Activated T-helper 9 cell treated with anti-CD3 and anti-CD28 coated beads, Interleukin-2, amount 50 U/mL, for 16 hours (primary cell): ENCODE measurements at regions not wholly inside any gene's neighbourhood (a gene's known extent, or its start where the extent isn't known, plus 50 kb on each side); places are given as distances from the start of the nearest gene placed in this dataset.
A peak's percentile ranks its signal among the peaks of the same experiment; 100 is the strongest.

Experiments used
- DNase-seq: peaks from one replicate; pipeline ENCODE4 v3.0.0-alpha.2; 2020; ENCODE audit warnings: low read depth

DNA sequence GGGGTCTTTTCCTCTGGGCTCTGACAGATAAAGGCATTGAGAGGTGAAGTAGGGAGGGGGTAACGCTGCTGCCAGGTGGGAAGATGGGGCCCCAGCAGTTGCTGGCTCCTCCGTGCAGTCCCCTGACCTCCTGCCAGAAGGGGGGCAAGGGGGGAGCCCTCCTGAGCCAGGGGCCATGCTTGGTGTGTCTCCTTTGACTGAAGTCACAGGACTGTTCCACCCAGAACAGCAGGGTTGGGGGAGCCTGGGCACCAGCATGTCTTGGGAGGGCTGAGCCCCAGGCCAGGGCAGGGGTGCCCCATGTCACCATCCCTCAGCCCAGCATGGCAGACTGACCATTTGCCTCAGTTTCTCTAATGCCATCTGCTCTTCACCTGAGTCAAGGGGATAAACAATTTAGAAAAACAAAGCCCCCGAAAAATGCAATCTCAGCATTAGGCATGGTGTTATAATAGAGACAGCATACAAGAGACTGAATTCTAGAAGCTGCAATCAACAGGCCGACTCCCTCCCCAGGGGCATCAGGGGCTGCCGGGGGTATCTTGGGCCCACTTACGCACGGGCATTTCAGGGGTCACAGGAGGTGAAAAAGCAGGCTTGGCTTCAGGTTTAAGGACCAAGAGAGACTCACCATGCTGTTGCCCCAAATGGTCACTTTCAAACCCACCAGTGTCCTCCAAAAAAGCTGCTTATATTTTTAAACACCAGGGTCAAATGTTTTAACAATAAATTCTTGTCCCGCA is 108.6 kb upstream of the GPR26 start:
- DNase-seq, result no peak

DNA sequence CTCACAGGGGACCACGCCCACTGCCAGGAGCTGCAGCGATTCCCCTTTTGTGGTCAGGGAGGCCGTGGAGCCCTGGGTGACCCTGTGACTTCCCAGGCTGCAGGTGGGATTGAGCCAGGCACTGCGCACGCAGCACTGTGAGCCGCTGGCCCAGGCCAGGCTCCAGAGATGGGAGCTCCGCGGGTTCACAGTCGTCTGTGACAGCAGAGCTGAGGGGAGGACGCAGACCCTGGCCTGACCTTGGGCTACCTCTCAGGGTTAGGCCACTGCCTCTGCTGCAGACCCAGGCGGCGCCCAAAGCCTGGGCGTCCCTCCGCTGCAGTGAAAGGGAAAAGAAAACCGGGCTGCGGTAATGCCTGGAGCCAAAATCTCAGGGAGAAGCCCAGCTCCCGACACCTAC is 107.5 kb upstream of the GPR26 start:
- no peak for DNase-seq

DNA sequence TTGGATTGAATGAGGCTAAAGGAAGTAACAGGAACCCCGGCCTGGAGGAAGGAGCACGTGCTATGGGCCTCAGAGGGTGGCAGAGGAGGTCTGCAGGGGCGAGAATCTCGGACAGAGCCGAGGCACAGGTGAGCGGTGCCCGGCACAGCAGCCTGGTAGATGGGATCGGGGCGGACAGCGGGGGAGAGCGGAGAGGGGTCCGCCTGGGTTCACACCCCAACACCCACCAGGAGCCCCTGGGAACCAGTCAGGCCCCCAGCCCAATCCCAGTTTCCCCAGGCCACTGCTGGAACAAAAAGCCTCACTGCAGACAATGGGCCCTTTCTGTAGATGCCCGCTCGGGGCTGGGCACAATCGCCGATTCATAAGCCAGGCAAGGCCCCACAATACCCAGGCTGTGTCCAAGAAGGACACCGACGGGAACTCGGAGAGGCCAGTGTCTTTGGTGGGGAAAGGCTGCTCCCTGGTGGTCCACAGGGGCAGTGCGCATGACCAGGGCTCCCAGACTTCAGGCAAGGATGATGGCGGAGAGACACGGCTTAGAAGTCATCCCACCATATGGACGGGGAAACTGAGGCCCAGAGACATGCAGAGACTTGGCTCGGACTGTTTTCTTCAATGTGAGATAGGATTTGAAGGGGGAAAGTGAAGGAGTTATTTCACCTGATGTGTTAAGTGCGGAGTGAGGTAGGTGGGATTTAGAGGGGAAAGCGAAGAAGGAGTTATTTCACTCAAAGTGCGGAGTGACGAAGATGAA is 106.9 kb upstream of the GPR26 start:
- peak; percentile 55 for DNase-seq

DNA sequence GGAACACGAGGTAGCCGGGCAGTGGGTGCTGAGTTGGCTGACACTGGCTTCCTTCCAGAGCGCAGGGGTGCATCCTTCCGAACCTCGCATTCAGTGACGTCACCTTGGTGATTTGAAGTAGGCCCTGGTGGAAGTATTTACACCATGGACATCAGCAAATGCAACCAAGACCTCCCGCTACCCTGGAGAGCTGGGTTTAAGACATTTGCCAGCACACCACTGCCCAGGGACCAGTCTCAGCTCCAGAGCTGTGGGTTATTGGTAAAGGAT is 106.4 kb upstream of the GPR26 start:
- no peak for DNase-seq

DNA sequence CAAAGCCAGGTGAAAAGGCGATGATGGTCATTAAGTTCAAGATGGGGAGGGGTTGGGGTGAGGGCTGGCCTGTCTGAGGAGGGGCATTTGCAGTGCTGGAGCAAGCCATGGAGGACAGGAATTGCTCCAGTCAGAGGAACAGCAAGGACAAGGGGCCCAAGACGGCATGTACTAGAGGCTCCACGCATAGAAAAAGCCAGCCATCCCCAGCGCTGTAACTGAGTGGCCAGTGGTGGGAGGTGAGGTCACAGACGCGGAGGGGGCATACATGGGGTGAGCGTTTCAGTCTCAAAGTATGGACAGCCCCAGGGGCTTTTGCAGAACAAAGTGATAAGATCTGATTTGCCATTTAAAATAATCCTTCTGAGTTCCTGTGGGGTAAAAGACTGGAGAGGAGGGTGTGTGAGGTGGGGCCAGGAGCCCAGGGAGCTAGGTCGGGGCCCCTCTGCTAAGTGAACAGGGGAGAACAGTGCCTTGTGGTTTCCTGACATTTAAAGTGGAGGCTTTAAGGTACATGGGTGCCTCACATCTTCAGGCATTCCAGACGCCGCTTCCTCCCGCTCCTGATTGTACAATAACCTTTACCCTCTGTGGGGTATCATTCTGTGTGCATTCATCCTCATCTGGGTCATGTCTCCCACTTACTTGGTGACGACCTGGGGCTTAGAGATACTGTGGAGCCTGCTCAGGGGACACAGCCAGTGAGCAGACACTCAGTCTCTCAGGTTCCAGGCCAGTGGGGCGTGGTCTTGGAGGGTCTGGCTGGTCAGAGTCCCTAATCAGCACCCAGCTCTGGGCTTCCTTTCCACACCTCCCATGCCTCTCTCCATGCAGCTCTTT is 105.6 kb upstream of the GPR26 start:
- DNase-seq, result no peak

DNA sequence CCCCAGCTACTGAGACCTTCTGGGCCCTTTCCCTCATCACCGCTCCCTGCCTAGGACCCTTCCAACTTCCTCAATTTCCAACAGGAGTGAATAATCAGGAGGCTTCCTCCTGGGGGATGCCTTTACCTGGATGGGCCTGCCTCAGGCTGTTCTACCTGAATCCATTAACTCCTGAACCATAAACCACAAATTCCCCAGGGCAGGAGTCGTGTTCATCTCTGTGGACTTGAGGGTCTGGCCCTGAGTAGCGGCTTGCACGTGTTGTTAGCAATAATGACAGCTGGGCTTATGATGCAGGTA is 105.1 kb upstream of the GPR26 start:
- DNase-seq, result no peak

DNA sequence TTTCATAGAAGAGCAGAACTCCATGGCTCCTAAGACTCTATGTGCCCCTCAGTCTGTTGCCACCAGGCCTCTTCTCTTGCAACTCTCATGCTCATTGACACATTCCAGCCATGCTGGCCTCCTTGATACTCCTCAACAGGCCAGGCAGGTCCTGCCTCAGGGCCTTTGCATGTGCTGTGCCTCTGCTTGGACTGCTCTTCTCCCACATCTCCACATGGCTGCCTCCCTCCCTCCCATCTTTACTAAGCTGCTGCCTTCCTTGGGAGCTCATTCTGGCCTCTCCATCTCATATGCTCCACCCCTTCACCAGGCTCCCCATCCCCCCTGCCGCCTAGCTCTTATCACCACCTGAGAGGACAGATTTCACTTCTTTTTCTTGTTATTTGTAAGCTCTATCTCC is 103.8 kb upstream of the GPR26 start:
- DNase-seq, result no peak

DNA sequence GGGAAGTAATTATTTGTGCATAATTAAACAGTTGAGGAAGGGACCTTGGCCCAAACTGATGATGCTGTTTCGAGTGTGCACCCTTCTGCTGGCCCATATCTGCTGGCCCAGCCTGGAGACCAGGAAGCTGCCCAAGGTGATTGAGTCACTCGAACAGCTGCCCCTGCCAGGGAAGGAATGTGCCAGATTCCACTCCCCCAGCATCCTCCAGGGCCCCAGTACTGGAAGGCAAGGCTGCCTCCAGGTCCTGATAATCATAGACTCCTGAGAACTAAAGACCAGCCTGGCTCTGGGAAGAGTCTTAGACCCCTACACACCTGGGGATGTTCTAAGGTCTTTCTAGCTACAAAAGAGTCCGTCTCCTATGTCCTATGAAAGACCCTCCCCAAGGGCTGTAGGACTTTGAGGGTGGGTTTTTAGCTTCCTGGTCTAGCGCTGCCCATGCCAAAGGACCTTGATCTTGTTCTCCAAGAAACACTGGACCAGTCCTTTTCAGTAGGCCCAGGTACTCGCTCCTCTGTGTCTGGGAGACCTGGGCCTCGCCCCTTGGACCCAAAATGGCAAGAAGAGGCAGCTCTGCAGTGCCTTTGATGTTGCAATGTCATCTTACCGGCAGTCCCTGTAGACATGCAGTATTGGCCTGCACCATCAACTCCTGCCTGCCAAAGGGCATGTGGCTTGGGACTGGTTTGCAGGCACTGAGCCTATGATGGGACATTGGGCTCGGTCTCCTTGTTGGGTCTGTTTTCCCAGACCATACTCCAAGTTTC is 103.2 kb upstream of the GPR26 start:
- no peak for DNase-seq

DNA sequence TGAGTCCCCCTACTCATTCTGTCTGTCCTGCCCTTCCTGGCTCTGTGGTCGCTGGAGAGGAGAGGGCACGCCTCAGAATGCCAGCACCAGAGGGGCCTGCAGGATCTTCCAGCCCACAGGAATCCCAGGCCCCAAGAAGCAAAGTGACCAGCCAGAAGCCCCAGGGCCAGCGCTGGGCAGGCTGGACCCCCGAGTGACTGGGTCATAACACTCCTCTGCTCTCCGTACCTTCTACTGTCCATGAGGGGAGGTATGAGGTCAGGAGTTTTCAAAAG is 102.6 kb upstream of the GPR26 start:
- DNase-seq, result no peak

DNA sequence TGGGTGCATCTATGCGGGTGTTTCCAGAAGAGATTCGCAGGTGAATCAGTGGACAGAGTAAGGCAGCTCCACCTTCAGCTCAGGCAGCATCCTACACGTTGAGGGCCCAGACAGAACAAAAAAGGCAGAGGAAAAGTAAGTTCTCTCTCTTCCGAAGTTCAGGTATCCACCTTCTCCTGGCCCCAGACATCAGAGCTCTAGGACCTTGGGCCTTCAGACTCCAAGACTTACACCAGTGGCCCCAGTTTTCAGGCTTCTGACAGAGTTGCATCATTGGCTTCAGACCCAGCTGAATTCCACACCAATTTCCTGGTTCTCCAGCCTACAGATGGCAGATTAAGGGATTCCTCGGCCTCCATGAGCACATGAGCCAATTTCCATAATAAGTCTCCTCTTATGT is 102.2 kb upstream of the GPR26 start:
- no peak for DNase-seq

DNA sequence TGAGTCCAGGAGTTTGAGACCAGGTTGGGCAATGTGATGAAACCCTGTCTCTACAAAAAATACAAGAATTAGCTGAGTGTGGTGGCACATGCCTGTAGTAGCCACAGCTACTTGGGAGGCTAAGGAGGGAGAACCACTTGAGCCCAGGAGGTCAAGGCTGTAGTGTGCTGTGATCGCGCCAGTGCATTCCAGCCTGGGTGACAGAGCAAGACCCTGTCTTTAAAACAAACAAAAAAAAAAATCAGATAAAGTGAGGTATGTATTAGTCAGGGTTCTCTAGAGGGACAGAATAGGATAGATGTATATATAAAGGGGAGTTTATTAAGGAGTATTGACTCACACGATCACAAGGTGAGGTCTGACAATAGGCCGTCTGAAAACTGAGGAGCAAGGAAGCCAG is 101.5 kb upstream of the GPR26 start:
- no peak for DNase-seq

DNA sequence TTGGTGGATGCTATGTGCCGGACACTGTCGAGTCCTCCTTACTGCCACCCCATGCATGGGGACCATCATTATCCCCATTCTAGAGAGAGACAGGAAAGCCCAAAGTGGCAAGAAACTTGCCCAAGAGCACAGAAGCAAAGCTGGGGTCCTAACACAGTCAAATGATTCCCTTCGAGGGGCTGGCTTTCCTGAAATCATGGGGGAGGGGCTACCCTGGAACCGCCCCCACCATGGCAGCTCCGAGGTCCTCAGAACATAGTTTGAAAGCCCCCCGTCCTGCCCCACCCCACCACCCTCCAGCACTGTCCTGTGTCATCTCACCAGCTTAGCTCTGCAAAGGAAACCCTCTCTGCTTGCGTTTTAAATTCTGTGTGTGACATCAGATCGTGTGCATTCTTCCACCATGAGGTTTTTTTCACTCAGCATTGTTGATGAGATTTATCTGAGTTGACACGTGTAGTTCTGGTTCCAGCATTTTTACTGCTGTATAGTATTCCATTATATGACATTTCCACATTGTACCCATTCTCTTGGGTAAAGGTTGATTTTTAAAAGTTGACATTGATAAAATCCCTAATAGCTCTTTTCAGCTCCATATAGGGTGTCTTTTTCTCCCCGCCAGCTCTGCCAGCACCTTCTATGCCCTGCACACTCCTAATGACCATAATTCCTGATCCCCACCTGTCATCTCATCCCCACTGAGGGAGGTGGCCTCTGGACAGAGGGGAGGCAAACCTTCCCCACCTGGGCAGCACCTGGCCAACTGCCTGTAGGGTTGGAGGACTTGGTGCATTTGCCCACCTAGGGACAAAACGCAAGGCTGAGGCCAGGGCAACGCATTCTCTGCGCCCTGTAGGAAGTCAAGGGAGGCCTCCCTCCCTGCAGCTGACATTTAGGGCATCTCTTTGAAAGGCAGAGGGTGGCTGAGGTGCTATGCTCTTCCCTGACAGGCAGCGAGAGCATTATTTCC is 100.2 kb upstream of the GPR26 start:
- no peak for DNase-seq

DNA sequence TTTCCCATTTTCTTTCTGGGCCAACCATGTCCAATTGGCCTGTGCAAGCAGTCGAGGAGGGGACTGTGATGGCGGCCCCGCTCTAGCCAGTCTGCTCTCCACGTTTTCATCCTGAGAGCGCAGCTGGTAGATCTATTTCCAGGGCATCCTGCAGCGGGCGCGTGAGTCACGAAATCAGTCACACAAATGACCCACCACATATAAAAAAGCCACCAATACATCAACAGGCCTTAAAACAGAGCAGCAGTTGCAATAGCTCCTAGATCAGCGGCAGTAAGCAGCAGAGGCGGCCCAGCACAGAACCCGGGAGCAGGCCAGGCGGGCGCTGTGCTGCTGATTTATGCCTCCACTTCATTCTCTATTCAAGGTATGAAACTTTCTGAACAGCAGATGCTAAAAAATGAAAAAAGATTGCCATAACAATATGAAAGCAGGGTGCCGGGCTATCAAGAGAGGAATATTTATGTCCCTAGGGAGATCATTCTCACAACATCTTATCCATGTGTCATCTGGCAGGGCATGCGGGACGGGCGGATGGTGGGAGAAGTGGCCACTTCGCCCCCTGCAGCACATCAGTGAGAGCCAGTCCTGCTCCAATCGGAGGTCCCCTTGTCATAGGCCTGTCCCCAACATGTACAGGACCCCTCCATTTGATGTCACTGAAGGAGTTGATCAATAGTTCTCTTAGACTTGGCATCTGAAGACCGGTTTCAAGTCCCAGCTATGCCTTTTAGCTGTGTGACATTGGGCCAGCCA is 98.0 kb upstream of the GPR26 start:
- no peak for DNase-seq

DNA sequence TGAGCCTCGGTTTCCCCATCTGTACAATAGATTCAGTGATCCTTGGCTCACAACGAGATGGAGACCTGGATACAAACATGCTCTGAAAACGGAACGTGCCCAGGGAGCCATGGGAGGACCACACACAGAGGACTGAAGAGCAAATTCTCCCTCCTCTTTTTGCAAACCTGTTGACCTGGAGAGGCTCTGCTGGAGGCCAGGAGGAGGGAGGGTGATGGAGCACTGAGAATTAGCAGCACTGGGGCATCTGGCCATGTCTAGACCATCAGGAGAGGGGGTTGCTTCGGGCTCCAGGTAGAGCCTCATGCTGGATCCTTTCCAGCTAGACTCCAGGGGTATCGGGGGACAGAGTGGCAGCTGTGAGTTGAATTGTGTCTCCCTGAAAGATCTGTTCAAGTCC is 97.4 kb upstream of the GPR26 start:
- no peak for DNase-seq

DNA sequence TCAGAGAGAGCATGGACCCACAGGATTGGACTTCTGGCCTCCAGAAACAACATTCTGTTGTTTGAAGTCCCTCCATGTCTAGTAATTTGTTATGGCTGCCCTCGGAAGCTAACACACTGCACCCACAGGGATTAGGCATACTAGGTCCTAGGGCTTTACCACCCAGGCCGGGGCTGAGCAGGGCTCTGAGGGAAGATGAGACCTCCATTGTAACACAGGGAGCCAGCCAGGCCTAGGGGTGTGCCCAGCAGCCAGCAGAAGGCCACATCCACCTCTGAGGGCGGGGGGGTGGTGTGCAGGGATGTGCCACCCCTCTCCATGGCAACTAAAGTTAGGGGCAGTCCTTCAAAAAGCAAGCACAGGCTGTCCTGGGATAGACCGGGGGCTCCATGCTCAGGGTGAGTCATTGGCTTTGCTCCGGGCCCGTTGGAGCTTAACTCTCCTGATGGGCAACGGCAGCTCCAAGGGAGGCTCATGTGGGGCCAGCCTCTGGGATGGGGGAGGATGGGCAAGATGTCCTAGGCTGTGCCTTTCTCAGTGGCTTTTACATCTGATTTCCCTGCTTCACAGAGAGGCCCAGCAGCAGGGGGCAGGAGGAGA is 96.6 kb upstream of the GPR26 start:
- no peak for DNase-seq

DNA sequence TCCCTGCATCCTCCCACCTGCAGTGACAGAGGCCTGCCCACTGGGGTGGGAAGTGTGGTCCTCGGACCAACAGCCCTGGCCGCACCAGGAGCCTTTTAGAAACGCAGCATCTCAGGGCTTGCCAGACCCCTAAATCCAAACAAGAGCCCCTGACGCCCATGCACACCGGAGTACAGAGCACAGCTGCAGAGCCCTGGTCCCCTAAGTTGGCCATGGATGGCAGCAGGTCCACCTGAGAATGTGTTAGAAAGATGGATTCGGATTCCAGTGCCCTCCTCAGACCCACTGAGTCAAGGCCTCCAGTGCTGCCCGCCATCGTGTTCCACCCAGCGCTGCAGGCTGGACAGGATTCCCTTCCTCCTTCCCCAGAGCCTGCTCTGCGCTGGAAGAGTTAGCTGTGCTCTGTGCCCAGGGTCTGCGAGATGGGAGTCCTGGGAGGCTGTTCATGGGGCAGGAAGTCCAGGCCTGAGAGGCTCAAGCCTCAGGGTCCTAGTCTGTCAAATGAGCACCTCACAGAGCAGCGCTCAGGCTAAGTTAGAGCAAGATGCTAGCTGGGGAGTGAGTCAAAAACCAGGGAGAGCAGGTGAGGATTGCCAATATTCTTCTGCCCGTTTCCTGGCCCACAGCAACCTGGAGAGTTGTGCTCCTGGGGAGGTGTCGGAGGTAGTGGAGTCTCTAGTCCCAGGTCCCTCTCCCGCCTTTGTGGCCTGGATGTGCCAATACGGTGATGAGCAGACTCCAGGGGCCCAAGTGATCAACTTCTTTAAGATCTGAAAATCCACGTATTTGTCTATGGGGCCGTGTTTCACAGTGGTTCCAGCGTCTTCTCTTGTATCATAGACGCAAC is 95.9 kb upstream of the GPR26 start:
- no peak for DNase-seq

DNA sequence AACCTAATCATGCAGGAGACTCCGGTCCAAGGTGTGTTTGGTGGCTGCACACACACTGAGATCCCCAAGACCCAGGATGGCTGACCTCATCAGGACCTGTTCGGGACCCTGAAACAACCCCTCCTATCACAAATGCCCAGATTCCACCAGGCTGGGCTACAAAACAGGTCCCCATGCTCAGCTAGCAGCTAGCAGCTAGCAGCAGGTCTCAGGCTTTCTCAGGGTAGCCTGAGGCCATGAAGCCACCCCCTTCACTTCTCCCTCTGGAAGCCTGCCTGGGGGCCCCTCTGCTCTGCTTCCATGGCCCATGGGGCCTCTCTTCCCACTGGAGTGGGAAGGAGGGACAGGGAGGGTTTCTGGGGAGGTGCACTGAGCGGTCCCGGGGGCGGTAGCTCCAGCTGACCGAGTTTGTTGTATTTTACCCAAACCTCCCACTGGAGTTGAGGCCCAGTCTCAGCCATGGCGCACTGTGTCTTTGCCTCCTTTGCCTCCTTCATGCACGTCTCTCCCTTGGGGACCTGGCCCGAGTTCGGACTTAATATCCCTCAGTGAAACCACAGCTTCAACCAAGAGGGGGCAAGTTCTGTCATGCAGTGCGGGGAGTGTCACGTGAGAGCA is 95.1 kb upstream of the GPR26 start:
- no peak for DNase-seq

DNA sequence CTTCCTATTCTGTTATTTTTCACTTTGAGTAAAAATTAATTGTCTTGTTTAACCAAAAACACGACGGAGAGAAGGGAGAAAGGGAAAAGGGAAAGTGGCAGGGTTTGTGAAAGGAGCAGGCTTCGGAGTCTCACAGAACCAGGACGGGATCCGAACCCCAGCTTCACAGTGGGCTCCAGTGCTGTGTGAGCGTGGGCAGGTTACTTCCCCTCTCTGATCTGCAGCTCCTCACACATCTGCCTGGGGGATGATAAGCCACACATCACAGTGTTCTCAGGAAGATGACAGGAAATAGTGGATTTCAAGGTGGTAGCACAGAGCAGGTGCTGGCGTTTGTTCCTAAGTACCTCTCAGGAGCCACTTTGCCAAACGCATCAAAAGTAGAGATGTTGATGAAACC is 94.2 kb upstream of the GPR26 start:
- no peak for DNase-seq
